ENCODE measurements at regions not wholly inside any gene's neighbourhood (a gene's known extent, or its start where the extent isn't known, plus 50 kb on each side); places are given as distances from the start of the nearest gene placed in this dataset.

- no peak for DNase-seq
Observed at GRCh38 chr11:19595499-19595839, 117.2 kb upstream of the NAV2 start.

DNA sequence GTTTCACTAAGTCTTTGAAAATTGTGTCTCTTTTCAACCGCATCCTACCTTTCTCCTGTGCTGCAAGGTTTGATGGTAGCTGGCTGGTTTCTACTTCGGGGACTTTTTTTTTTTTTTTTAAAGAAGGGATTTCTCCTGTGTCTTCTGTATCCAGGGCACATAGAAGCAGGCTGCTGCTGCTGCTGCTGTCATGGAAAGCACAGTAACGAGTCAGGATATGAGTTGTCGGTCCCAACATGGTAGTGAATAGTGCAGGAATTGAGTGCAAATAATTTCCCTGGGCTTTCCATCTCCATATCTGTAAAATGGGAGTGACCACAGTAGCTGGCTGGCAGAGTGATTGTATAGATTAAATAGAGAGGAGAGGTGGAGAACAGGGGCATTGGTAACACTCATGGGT, 118.3 kb upstream of the NAV2 start:
- DNase-seq: no peak

GRCh38 chr11:19592842-19593241, 119.8 kb upstream of the NAV2 start:
- no peak for DNase-seq

- DNase-seq: no peak
Observed at GRCh38 chr11:19589567-19590260, 122.9 kb upstream of the NAV2 start.

DNA sequence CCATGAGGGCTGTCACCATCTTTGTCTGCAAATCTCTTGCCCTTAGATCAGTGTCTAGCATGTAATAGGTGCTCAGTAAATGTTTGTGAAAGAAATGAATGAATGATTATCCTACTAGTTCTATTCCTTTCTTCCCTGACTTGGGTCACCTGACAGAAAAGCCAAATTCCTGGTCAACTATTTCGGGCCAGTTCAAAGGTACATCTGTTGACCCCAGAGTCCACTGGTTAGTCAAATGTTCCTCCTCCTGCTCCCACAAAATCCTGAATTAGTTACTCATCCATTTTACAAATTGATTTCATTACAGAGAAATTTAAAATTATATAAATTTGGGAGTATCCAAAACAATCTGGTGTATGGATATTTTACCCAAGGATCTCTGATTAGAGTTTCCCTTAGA, 124.7 kb upstream of the NAV2 start:
- DNase-seq: no peak

GRCh38 chr11:19580646-19581045, 132.0 kb upstream of the NAV2 start:
- no peak for DNase-seq

GRCh38 chr11:19579957-19580356, 132.7 kb upstream of the NAV2 start:
- no peak for DNase-seq

DNA sequence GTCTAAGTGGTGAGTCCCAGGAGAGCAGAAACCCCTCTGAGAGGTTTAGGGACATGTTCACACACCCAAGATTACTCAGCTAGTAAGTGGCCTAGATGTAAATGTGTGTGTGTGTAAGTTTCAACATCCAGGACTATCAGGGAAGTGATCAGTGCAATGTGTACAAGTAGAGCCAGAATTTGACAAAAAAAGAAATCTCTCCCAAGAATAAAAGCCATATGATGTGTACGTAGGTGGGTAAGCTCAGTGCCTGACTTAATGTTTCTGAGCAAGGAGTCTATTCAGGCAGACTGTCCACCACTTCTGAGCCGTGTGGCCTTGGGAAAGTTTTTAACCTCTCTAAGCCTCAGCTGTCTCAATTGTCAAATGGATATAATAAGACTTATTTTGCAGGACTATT, 133.8 kb upstream of the NAV2 start:
- no peak for DNase-seq

GRCh38 chr11:19577976-19578619, 134.5 kb upstream of the NAV2 start:
- DNase-seq: no peak

DNA sequence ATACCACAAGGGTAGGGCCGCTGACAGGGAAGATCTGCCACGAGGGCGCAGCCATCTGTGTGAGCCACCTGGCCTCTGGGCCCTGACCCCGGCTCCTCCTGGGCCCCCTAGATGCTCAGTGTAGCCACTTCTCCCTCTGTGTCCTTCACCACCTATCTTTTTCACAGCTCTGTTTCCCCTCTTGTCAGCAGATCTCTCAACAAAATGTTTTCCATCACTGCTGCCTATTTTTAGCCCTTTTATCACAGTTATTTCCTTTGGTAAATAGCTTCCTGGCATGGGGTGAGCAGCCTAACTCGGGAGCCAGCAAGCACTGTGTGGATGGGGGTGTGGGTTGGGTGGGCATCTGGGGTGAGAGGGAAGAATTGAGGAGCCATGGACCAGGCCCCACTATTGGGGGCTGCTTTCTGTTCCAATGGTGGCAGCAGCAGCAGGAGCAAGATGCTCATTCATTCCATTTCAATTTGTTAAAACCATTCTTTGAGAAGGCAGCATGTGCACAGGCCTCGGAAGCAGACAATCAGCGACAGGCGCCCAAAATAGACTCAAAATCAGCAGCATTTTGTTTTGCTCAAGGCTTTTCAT, 135.2 kb upstream of the NAV2 start:
- DNase-seq: no peak

DNA sequence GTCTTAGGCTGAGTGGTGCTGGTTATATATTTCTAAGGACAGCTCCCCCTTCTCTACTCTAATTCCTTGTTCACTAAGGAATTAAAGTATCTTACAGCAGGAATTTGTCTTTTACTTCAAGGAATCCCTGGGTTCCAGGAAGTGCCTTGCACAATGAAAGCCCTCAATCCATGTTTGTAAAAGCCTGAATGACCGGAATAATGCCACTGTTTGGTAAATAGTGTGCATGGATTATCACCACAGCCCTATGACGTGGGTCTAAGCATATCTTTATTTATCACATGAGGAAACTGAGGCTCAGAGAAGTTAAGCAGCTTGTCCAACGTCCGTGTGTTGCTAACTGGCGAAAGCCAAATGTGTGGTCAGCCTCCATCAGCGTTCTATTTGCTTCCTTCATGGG, 135.7 kb upstream of the NAV2 start:
- DNase-seq: no peak

DNA sequence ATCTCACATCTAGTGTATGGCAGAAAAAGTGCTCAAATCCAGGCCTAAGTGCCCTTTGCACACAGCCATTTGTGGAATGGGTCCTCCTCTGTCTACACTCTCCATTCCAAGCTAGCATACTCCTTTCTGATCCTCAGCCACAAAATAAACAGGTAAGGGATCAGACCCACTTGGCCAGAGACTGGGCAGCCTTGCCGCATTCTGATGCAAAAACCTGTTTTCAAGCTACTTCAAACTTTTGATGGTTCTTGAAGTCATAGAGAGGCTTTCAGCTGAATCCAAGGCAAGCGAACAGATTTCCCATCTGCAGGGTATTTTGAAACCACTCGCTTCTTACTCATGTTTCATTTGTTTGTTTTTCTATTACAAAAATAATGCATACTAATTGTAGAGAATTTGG, 136.6 kb upstream of the NAV2 start:
- DNase-seq: no peak

GRCh38 chr11:19574916-19575315, 137.7 kb upstream of the NAV2 start:
- no peak for DNase-seq

DNA sequence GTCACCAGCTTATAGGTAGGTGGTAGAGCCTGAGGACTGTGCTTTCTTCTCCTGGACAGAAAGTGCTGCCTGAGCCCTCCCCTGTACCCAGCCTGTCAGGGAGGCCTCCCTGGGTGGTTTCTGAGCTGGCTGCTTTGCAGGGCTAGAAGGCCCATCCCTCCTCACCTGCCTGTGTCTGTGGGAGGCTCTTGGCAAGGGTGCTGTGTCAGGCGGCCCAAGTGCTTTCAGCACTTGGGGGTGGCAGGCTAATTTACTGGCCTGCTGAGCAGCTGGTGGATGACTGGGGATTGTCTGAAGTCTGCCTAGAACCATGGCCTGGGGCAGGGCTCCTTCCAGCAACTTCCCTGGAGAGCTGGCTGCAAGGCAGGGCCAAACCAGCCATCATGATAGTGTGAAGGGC, 139.0 kb upstream of the NAV2 start:
- DNase-seq: no peak

GRCh38 chr11:19571906-19572305, 140.7 kb upstream of the NAV2 start:
- no peak for DNase-seq

DNA sequence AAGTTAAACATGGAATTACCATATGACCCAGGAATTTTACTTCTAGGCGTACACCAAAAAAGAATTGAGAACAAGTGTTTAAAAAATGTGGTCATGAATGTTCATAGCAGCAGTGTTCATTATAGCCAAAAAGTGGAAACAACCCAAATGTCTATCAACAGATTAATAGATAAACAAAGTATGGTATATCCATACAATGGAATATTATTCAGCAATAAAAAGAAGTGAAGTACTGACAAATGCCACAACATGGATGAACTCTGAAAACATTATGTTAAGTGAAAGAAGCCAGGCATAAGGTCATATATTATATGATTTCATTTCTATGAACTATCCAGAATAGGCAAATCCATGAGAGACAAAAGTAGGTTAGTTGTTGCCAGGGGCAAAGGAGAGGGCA, 141.7 kb upstream of the NAV2 start:
- no peak for DNase-seq

DNA sequence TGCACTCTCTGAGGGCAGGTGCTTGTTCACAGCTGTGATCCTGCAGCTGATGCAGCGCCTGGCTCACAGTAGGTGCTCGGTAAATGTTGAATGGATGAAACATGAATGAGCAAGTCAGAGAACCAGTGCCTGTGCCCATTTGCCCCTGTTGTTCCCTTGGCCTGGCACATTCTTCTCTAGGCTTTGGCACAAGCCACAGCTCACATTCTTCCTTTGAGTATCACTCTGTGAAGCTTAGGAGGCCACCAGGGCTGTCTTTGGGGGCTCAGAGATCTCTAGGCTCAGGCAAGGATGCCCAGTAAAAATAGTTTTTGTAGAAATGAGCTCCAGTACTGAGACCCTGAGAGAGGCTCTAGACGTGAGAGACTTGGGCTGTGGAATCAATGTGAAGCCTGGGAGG, 144.6 kb upstream of the NAV2 start:
- DNase-seq: no peak

- DNase-seq: no peak
Observed at GRCh38 chr11:19566583-19567379, 145.9 kb upstream of the NAV2 start.

GRCh38 chr11:19565639-19566038, 147.0 kb upstream of the NAV2 start:
- no peak for DNase-seq

- DNase-seq: no peak
Observed at GRCh38 chr11:19562156-19562555, 150.5 kb upstream of the NAV2 start.

GRCh38 chr11:19561011-19561410, 151.6 kb upstream of the NAV2 start:
- DNase-seq: no peak

DNA sequence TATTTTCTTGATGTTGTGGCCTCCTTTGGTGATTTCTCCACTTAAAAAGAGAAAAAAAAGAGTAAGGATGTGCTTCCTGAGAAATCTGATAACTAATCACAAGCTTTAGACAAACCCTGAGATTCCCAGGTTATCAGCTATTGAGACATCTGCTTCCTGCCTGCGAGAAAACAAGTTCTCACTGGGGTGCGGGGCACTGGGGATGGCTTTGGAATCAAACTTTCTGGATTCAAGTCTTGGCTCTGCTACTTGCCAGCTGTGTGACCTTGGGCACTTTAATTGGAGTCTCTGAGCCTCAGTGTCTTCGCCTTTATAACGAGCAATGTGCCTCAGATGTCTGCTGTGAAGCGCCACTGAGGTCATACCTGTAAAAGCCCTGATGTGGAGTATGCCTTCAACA, 152.5 kb upstream of the NAV2 start:
- DNase-seq: no peak

- DNase-seq: no peak
Observed at GRCh38 chr11:19559746-19560145, 152.9 kb upstream of the NAV2 start.

Measured in hematopoietic multipotent progenitor cell treated with erythropoietin and hydrocortisone succinate and interleukin-3 and kit ligand, for 6 days (in vitro differentiated cells).